ENCODE measurements at regions not wholly inside any gene's neighbourhood (a gene's known extent, or its start where the extent isn't known, plus 50 kb on each side); places are given as distances from the start of the nearest gene placed in this dataset.

- DNase-seq: no peak
These were observed 211.4 kb upstream of the GYPC start for GRCh38 chr2:126444512-126444911.

- DNase-seq: no peak
These were observed 209.8 kb upstream of the GYPC start for GRCh38 chr2:126446106-126446695.

- no peak for DNase-seq
These were observed 207.3 kb upstream of the GYPC start for GRCh38 chr2:126448611-126449010.

GRCh38 chr2:126449677-126450076 lies 206.3 kb upstream of the GYPC start:
- DNase-seq: no peak

GRCh38 chr2:126463892-126464674 lies 191.9 kb upstream of the GYPC start:
- DNase-seq: no peak

- DNase-seq: no peak
These were observed 188.4 kb upstream of the GYPC start for GRCh38 chr2:126467367-126468054.

- no peak for DNase-seq
These were observed 180.9 kb upstream of the GYPC start for GRCh38 chr2:126475031-126475430.

GRCh38 chr2:126476691-126477090 lies 179.3 kb upstream of the GYPC start:
- no peak for DNase-seq

- no peak for DNase-seq
These were observed 175.9 kb upstream of the GYPC start for GRCh38 chr2:126480033-126480432.

GRCh38 chr2:126482582-126483464 lies 173.1 kb upstream of the GYPC start:
- no peak for DNase-seq

GRCh38 chr2:126494593-126494992 lies 161.4 kb upstream of the GYPC start:
- DNase-seq: no peak

- no peak for DNase-seq
These were observed 160.8 kb upstream of the GYPC start for GRCh38 chr2:126495189-126495588.

GRCh38 chr2:126496493-126496892 lies 159.5 kb upstream of the GYPC start:
- DNase-seq: no peak

GRCh38 chr2:126503476-126503875 lies 152.5 kb upstream of the GYPC start:
- DNase-seq: no peak

- DNase-seq: no peak
These were observed 151.0 kb upstream of the GYPC start for GRCh38 chr2:126504949-126505348.

GRCh38 chr2:126506786-126507185 lies 149.2 kb upstream of the GYPC start:
- no peak for DNase-seq

GRCh38 chr2:126507425-126507911 lies 148.5 kb upstream of the GYPC start:
- DNase-seq: no peak

- no peak for DNase-seq
These were observed 145.6 kb upstream of the GYPC start for GRCh38 chr2:126510356-126510755.

GRCh38 chr2:126510960-126511359 lies 145.0 kb upstream of the GYPC start:
- no peak for DNase-seq

- DNase-seq: no peak
These were observed 143.9 kb upstream of the GYPC start for GRCh38 chr2:126512026-126512425.

GRCh38 chr2:126513033-126513432 lies 142.9 kb upstream of the GYPC start:
- DNase-seq: no peak

GRCh38 chr2:126515471-126515870 lies 140.5 kb upstream of the GYPC start:
- no peak for DNase-seq

- no peak for DNase-seq
These were observed 137.8 kb upstream of the GYPC start for GRCh38 chr2:126518196-126518595.

Data from NCI-H187 (cell line).